Naive thymus-derived CD8-positive, alpha-beta T cell (primary cell): ENCODE measurements at regions not wholly inside any gene's neighbourhood (a gene's known extent, or its start where the extent isn't known, plus 50 kb on each side); places are given as distances from the start of the nearest gene placed in this dataset.

Experiments used
- ATAC-seq, 2 donors: fragments of 150-1000 bp; cut with Tn5 transposase in 1 of 2; sonication (Bioruptor Pico), chemical (Tn5 transposase) in 1 of 2; 1 replicate in 1 of 2; 2 replicates in 1 of 2; pipeline ENCODE4 v1.10.0; 2021; ENCODE audit warnings: mild to moderate bottlenecking in 2 of 2, moderate library complexity in 2 of 2
- POLR2A ChIA-PET: fragments of 350-600 bp; sonication (Branson Sonifier 250); formaldehyde crosslinking; loops from one replicate; lab custom pipeline; 2021; ENCODE audit warnings: antibody characterized with exemption; lab: Charles Lee
- DNase-seq, 10 donors: peaks; one replicate each; pipeline versions ENCODE4 v3.0.0 to v3.0.0-alpha.2; 2020 to 2022
- H3K27ac Mint-ChIP-seq, 10 donors: one replicate each; pipeline ENCODE4 v1.8.0; 2020 to 2022; ENCODE audit warnings: mild to moderate bottlenecking in 10 of 10, mixed read lengths in 10 of 10, moderate library complexity in 4 of 10, inconsistent platforms in 1 of 10
- H3K27me3 Mint-ChIP-seq, 5 donors: one replicate each; pipeline ENCODE4 v1.8.0; 2021 to 2022; ENCODE audit warnings: mixed read lengths in 5 of 5
- H3K36me3 Mint-ChIP-seq, 3 donors: one replicate each; pipeline ENCODE4 v1.8.0; 2020 to 2022; ENCODE audit warnings: mixed read lengths in 3 of 3, mild to moderate bottlenecking in 2 of 3, inconsistent platforms in 1 of 3
- H3K4me1 Mint-ChIP-seq, 4 donors: one replicate each; pipeline ENCODE4 v1.8.0; 2021 to 2022; ENCODE audit warnings: mixed read lengths in 4 of 4
- H3K4me3 Mint-ChIP-seq, 10 donors: one replicate each; pipeline ENCODE4 v1.8.0; 2020 to 2022; ENCODE audit warnings: mild to moderate bottlenecking in 10 of 10, mixed read lengths in 10 of 10, moderate library complexity in 6 of 10, inconsistent platforms in 1 of 10
- H3K9me3 Mint-ChIP-seq, 9 donors: one replicate each; pipeline ENCODE4 v1.8.0; 2020 to 2022; ENCODE audit warnings: mixed read lengths in 9 of 9, mild to moderate bottlenecking in 3 of 9, inconsistent platforms in 1 of 9, moderate library complexity in 1 of 9

GRCh38 chr5:54772231-54772630 is 213.2 kb downstream of the ESM1 start:
- POLR2A ChIA-PET: no interaction called here
- H3K27ac Mint-ChIP-seq: peak overlapping the region in 1 of 10 donors; percentile 23

GRCh38 chr5:54769746-54770145 is 215.6 kb downstream of the ESM1 start:
- POLR2A ChIA-PET: interaction anchor here (1.0 kb wide), 1 partner anchor 253 kb away, joined by 3 read pairs; no protein-coding TSS in a partner anchor
- H3K9me3 Mint-ChIP-seq: no peaks in the 10 kb centered on the region

More at GRCh38 chr5:54772231-54772630, 213.2 kb downstream of the ESM1 start:
- ATAC-seq (no peak), DNase-seq (no peak)
- H3K9me3 Mint-ChIP-seq: no peaks in the 10 kb centered on the region
- H3K4me1 Mint-ChIP-seq: peaks cover 0 to 34% (median 0%) of the 10 kb centered on the region in 4 donors
- H3K27me3 Mint-ChIP-seq: peaks cover 1 to 16% (median 2%) of the 10 kb centered on the region in 5 donors
- no peak overlapping the region for H3K4me3 Mint-ChIP-seq
- H3K36me3 Mint-ChIP-seq: no peaks in the 10 kb centered on the region

GRCh38 chr5:54769072-54769471 is 216.3 kb downstream of the ESM1 start:
- POLR2A ChIA-PET: interaction anchor here (1.0 kb wide), 1 partner anchor 253 kb away, joined by 3 read pairs; no protein-coding TSS in a partner anchor
- DNase-seq: no peak
- no peaks in the 10 kb centered on the region for H3K9me3 Mint-ChIP-seq

More at GRCh38 chr5:54769746-54770145, 215.6 kb downstream of the ESM1 start:
- H3K36me3 Mint-ChIP-seq: no peaks in the 10 kb centered on the region
- H3K27ac Mint-ChIP-seq: no peak overlapping the region
- no peak for ATAC-seq
- H3K4me3 Mint-ChIP-seq: no peak overlapping the region
- no peak for DNase-seq
- no peaks in the 10 kb centered on the region for H3K27me3 Mint-ChIP-seq
- H3K4me1 Mint-ChIP-seq: peaks cover 0 to 38% (median 0%) of the 10 kb centered on the region in 4 donors

GRCh38 chr5:54766748-54767147 is 218.6 kb downstream of the ESM1 start:
- Mint-ChIP-seq H3K9me3 (no peaks in the 10 kb centered on the region), H3K4me3 (no peak overlapping the region), H3K27ac (no peak overlapping the region), H3K36me3 (no peaks in the 10 kb centered on the region), H3K27me3 (no peaks in the 10 kb centered on the region), H3K4me1 (peaks cover 0 to 27% (median 0%) of the 10 kb centered on the region in 4 donors)
- POLR2A ChIA-PET: no interaction called here
- ATAC-seq: no peak
- DNase-seq: no peak

More at GRCh38 chr5:54769072-54769471, 216.3 kb downstream of the ESM1 start:
- H3K4me1 Mint-ChIP-seq: peaks cover 0 to 41% (median 0%) of the 10 kb centered on the region in 4 donors
- no peaks in the 10 kb centered on the region for H3K36me3 Mint-ChIP-seq
- H3K4me3 Mint-ChIP-seq: no peak overlapping the region
- H3K27me3 Mint-ChIP-seq: no peaks in the 10 kb centered on the region
- no peak overlapping the region for H3K27ac Mint-ChIP-seq
- ATAC-seq: no peak

- Mint-ChIP-seq H3K36me3 (no peaks in the 10 kb centered on the region), H3K27ac (no peak overlapping the region), H3K9me3 (no peaks in the 10 kb centered on the region), H3K27me3 (no peaks in the 10 kb centered on the region), H3K4me3 (no peak overlapping the region), H3K4me1 (peaks cover 0 to 18% (median 0%) of the 10 kb centered on the region in 4 donors)
- ATAC-seq: no peak
- POLR2A ChIA-PET: no interaction called here
- no peak for DNase-seq
These were observed 220.0 kb downstream of the ESM1 start for GRCh38 chr5:54765165-54766028.

GRCh38 chr5:54764102-54765090 is 221.0 kb downstream of the ESM1 start:
- H3K27me3 Mint-ChIP-seq: no peaks in the 10 kb centered on the region
- H3K36me3 Mint-ChIP-seq: no peaks in the 10 kb centered on the region
- no peak overlapping the region for H3K4me3 Mint-ChIP-seq
- ATAC-seq (no peak), DNase-seq (no peak)
- no peaks in the 10 kb centered on the region for H3K9me3 Mint-ChIP-seq
- no peak overlapping the region for H3K27ac Mint-ChIP-seq
- H3K4me1 Mint-ChIP-seq: peaks cover 0 to 18% (median 0%) of the 10 kb centered on the region in 4 donors
- POLR2A ChIA-PET: no interaction called here

- POLR2A ChIA-PET: interaction anchor here (1.5 kb wide), 1 partner anchor 13 kb away, joined by 3 read pairs; no protein-coding TSS in a partner anchor
- DNase-seq: no peak
- no peaks in the 10 kb centered on the region for H3K27me3 Mint-ChIP-seq
- no peak for ATAC-seq
- H3K27ac Mint-ChIP-seq: no peak overlapping the region
- no peak overlapping the region for H3K4me3 Mint-ChIP-seq
- H3K4me1 Mint-ChIP-seq: peaks cover 4 to 23% (median 11%) of the 10 kb centered on the region in 4 donors
- H3K9me3 Mint-ChIP-seq: no peaks in the 10 kb centered on the region
- H3K36me3 Mint-ChIP-seq: no peaks in the 10 kb centered on the region
These were observed 224.1 kb downstream of the ESM1 start for GRCh38 chr5:54761213-54761701.

- Mint-ChIP-seq H3K4me3 (no peak overlapping the region), H3K9me3 (peaks cover 0 to 8% (median 0%) of the 10 kb centered on the region in 9 donors), H3K27ac (no peak overlapping the region), H3K36me3 (no peaks in the 10 kb centered on the region), H3K4me1 (peaks cover 12 to 27% (median 19%) of the 10 kb centered on the region in 4 donors), H3K27me3 (no peaks in the 10 kb centered on the region)
- DNase-seq (no peak), ATAC-seq (no peak)
- POLR2A ChIA-PET: interaction anchor here (1.5 kb wide), 1 partner anchor 12 kb away, joined by 3 read pairs; no protein-coding TSS in a partner anchor
These were observed 225.0 kb downstream of the ESM1 start for GRCh38 chr5:54760182-54760935.

GRCh38 chr5:54758038-54758437 is 227.4 kb downstream of the ESM1 start:
- H3K27ac Mint-ChIP-seq: no peak overlapping the region

GRCh38 chr5:54757541-54757940 is 227.9 kb downstream of the ESM1 start:
- DNase-seq (no peak), ATAC-seq (no peak)
- peak overlapping the region in 3 of 10 donors; percentile 9 to 70 (median 14) for H3K27ac Mint-ChIP-seq
- H3K9me3 Mint-ChIP-seq: peaks cover 0 to 11% (median 0%) of the 10 kb centered on the region in 9 donors
- H3K4me1 Mint-ChIP-seq: peaks cover 12 to 42% (median 20%) of the 10 kb centered on the region in 4 donors
- H3K4me3 Mint-ChIP-seq: no peak overlapping the region
- H3K36me3 Mint-ChIP-seq: no peaks in the 10 kb centered on the region
- POLR2A ChIA-PET: no interaction called here
- H3K27me3 Mint-ChIP-seq: no peaks in the 10 kb centered on the region

More at GRCh38 chr5:54758038-54758437, 227.4 kb downstream of the ESM1 start:
- Mint-ChIP-seq H3K9me3 (peaks cover 0 to 11% (median 0%) of the 10 kb centered on the region in 9 donors), H3K4me1 (peaks cover 12 to 39% (median 20%) of the 10 kb centered on the region in 4 donors), H3K27me3 (no peaks in the 10 kb centered on the region), H3K4me3 (no peak overlapping the region), H3K36me3 (no peaks in the 10 kb centered on the region)
- ATAC-seq: no peak
- no peak for DNase-seq
- POLR2A ChIA-PET: no interaction called here

- H3K4me3 Mint-ChIP-seq: peak overlapping the region in 3 of 10 donors; percentile 12 to 33 (median 24)
- peak overlapping the region in 5 of 10 donors; percentile 11 to 70 (median 29) for H3K27ac Mint-ChIP-seq
- ATAC-seq (no peak), DNase-seq (no peak)
- POLR2A ChIA-PET: interaction anchor here (1.2 to 1.3 kb wide), 2 partner anchors 13 to 239 kb away, joined by 3 to 6 read pairs; partner anchors contain the start of gene SNX18
- H3K27me3 Mint-ChIP-seq: no peaks in the 10 kb centered on the region
- H3K4me1 Mint-ChIP-seq: peaks cover 12 to 42% (median 20%) of the 10 kb centered on the region in 4 donors
- peaks cover 0 to 11% (median 0%) of the 10 kb centered on the region in 9 donors for H3K9me3 Mint-ChIP-seq
- no peaks in the 10 kb centered on the region for H3K36me3 Mint-ChIP-seq
These were observed 228.5 kb downstream of the ESM1 start for GRCh38 chr5:54756796-54757402.
